Nucleus accumbens (tissue), 56 donors: ENCODE measurements at regions not wholly inside any gene's neighbourhood (a gene's known extent, or its start where the extent isn't known, plus 50 kb on each side); places are given as distances from the start of the nearest gene placed in this dataset.
"Not testable (repeated sequence)": the region's sequence is repeated elsewhere in the genome, so short reads cannot be mapped to it uniquely, and the experiment has no call there.

Experiments
- DNase-seq, 56 donors: peaks; one replicate each; lab custom pipeline; 2025; lab: John Stamatoyannopoulos, UW

DNA sequence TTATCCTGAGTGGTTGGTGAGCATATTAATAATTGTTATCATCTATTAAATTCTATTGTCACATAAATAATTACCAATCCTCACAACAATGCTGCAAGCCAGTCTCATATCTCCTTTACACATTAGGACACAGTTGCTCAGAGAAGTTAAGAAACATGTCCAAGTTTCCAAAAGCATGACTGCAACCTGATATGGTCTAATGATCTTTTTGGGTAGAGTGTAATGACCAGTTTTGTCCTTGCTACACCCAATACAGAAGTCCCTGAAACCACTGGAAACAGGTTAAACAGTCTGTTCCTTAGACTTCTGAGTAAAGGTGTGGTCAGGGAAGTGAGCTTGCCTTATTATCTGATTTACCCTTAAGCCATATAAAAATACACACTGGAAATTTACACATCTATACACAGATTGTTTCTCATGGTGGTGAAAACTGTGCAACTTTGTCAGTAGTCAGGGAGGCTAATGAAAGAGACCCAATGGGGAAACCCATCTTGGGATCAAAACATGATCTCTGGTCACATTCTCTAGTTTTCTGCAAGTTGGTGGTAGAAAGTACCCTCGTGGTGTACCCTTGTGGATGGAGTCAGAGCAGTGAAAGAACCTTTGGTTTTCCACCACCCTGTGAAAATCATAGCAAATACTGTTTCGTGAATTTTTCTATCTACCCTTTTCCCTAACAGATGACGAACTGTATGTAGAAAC, 146.0 kb upstream of the KLF12 start:
- DNase-seq = no peak

DNA sequence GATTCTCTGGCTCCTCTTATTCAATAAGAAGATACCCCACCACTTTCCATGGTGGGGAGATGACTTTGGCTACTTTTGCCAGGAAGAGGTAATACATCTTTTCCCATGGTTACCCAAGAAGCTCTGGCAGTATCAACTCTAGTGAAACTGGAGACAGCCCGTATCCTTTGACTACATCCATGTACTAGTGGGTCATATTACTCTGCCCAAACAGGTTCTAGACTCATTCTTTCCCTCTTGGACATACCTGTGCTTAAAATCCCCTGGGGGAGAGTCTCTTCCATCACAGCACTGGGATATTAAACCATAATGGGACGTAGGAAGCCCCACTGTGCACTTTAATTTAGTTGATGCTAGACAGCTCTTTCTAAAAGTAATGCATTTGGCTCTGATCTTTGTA, 144.7 kb upstream of the KLF12 start:
- DNase-seq = no peak

DNA sequence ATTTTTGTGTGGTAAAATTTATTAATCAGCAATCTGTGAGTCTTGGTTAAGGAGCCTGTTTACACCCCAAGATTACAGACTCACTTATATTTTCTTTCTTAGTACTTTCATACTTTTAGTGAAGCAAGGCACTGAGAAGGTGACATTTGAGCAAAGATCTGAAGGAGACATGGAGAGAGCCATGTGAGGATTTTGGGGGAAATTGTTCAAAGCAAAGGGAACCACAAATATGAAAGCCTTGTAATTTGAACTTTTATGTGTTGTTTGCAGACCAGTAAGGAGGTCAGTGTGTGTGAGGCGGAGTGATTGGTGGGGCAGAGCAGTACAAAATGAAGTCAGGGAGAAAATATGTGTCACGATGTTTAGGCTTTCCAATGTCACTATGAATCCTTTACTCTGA, 140.7 kb upstream of the KLF12 start:
- no peak for DNase-seq

DNA sequence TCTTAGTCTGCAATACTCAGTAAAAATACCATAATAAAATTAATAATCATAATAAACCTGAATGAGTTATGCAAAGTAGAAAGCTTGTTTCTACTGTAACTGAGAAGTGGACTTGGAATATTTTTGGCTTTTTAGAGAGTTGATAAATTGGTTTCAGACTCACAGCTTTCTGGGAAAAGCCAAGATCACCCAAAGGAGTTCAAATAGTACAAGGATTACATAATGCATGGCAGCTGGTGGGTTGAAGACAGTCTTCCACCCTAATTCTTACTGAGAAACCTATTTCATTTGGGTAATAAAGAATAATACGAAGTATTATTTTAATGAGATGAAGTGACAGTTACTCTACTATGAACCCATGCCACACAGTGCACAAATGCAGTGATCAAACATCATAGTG, 139.4 kb upstream of the KLF12 start:
- no peak for DNase-seq

DNA sequence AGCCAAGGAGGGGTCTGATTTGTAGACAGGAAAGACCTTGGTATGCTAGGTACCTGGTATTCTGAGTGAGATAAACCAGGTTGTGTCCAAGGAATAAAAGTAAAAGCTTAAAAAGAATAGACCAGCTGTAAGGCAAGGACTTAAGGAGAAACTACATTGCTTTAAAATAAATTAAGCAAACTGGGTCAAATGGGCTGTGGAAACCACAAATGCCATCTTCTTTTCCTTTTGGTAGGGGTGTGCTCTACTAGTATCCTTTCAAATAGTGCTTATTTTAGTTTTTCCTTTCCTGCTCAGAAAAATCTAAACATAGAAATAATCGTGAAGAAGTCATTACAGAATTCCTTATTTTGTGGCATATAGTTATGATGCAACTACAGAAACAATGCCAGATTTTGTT, 138.6 kb upstream of the KLF12 start:
- no peak for DNase-seq

DNA sequence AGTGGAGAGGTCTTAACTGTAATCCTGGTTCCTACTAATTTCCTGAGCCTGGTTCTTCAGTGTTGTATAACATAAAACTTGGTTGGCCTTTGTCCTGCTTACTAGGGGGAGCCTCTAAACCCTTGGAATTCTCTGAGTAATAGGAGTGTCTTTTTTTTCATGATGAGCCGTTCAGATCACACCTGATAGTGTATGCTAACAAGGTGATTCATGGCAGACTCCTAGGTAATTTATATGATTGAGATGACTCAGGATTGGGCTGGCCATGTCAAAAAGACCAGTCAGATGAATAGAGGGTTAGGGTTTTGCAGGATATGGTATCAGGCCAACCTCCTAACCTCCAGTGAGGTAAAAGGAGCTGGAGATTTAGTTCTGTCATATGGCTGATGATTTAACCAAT, 135.8 kb upstream of the KLF12 start:
- no peak for DNase-seq

DNA sequence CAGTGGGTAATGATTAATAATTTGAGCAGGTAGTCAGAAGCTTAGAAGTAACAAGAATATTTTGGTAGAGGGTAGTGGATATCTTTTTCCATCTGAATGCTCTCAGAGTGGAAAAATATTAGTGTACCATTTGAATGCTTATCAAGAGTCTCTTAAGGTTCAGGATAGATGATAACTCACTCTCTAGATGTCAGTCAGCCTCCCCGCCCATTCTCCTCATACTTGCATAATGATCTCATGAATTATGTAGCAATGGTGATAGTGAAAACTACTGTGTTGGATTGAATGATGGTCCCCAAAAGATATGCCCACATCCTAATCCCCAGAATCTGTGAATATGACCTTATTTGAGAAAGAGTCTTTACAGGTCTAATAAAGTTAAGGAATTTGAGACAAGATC, 132.7 kb upstream of the KLF12 start:
- no peak for DNase-seq

DNA sequence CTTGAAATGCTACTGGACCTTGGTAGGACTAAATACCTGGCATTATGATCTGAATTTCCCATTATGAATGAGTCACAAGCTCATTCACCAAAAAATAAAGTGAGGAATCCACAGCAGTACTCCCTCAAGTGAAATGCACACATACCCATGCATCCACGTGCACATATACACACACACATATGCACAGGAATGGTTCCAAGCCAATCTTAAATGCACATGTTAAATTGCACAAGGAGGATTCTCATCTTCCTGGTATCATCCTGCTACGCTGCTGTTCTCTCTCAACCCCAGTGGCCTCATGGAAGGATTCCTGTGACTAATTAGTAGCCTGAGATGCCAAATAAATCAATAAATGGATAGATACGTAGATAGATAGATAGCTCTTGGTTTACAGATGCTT, 132.1 kb upstream of the KLF12 start:
- DNase-seq = no peak

DNA sequence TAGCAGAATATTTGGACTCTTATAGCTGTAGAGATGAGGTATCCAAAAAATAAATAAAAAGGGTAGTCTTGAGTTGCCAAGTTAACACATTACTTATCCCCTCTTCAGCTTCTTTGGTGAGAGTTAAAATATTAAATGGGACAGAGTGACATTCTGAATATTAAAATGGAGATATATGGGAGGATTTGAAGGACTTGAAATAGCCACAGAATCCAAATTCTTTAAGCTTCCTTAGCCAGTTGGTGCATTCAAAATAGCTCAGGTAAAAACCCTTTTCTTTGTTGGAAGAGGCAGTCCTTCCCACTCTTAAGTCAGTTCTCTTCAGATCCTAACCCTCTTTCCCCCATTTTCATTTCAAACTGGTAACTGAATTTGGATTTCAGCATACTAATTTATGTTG, 130.1 kb upstream of the KLF12 start:
- DNase-seq = no peak

DNA sequence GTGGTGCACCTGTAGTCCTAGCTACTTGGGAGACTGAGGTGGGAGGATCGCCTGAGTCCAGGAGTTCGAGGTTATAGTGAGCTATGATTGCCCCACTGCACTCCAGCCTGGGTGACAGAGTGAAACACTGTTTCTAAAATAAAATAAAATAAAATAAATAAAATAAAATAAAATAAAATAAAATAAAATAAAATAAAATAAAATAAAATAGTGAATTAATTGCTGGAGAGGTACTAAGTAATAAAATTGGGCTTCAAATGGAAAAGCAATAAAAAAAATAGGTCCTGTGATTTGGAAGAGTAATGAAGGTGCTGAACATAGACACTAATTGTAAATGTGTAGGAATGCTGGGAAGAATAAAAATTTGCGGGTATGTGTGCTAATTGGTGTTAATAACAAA, 126.2 kb upstream of the KLF12 start:
- not testable (repeated sequence) for DNase-seq

DNA sequence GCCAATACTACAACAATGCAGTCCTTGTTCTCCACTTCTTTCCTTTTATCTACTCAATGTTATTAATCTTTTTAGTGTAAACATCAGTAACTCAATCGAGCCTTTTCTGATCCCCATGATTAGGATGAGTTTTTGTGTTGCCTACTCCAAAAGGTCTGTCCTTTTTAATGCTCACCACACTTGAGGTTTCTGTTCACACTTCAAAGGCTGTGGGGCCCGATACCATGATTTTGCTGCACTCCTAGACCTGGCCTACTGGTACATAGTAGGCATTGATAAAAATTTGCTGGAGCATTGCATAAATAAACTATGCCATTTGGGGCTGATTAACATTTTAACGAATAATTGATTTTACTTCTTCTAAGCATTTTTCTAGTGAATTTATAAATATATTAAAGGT, 125.4 kb upstream of the KLF12 start:
- no peak for DNase-seq

DNA sequence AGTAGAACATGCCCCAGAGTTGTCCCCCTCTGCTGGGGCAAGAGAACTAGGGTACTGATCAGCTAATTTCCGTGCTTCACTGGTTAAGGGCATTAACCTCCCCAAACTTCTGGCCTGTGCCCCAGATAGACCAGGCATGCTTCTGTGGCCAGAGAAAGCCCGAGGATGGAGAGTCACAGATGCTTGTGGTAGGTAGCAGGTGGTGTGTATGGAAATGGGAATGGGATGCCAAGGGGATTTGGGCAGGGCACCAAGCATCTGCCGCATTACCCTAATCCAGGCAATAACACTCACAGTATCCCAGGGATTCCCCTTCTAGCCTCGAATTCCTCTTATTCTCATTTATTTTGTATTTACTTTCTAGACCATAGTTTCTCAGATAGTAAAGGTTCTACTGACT, 124.8 kb upstream of the KLF12 start:
- DNase-seq = no peak

DNA sequence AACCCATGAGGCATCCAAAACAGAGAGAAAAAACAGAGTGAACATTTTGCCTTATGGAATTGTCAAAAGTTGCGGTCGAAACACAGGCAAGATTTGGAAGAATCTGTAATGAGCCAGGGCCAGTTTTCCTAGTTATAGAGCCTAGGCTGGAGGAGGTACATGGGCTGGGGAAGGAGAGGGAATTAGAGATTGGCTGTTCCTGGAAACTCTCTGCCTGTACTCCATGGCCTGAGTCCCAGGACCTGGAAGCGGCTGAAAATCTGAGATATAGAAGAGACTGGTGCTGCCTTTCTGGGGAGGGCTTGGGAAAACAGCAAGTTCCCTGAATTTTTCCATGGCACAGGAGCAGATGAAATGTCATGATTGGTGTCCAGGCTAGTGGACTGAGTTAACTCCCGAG, 122.8 kb upstream of the KLF12 start:
- DNase-seq = no peak

DNA sequence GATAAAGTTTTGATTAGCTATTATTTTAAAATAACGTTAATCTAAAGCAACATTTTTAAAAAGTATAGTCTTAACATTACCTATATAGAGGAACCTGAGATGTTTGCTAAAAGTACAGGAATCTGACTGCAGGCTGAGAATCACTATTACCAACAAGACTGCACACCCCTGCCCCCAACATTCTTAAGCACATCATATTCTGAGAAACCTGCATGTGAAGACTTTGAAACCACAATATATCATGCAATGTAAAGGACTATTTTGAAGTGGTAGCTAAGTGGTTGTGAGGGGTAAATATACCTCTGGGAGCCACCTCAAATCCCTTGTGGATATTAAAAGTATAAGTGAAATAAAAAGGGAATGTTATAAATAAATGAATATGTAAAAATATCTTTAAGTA, 119.0 kb upstream of the KLF12 start:
- DNase-seq = no peak

DNA sequence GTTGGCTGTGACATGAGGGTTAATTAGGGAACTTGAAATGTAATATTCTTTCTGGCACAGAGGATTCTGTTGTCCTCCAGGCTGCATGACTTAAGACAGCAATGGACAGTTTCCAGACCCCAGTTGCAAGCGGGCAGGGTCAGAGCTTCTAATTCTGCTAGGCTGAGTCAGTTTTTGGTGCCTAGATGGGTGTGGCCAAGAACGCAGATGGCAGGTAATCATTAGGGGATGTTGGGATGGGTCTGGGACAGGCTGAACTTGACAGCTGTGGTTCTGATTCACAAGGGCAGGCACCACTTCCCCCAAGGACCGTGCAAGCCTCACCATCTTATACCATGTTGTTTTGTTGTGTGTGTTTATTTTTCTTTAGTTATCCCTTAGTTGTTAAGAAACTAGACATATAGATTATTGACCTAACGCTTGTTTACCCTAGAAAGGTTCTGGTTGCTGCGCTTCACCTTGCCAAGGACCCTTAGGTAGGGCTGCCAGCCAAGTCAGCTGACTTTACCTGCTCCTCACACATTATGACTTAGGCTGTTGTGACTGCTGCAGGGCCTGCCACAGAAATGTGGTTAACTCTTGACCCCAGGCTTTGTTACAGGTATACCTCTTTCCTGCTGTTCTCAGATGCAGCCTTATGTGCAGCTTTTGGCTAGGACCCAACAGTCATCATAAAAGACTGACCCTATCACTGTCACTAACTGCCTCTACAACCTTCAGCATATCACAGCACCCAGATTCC, 117.7 kb upstream of the KLF12 start:
- DNase-seq = no peak

DNA sequence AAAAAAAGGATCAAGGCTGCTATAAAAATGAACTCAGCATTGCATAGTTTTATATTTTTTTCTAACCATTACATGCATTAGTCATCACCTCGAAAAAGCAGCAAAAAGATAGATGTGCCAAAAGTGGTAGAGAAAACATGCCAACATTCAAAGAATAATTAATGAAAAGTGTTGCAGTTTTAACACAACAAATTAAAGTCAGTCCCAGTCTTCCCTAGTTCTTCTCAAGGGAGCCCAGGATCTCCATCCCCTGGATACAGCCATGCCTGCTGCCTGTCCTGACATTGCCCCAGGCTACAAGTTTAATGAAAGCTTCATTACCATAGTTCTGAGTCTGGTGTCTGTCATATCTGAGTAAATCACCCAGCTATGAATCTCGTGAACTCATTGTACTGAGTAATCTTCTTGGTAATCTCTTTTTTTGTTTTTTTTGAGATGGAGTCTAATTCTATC, 116.6 kb upstream of the KLF12 start:
- DNase-seq = no peak

DNA sequence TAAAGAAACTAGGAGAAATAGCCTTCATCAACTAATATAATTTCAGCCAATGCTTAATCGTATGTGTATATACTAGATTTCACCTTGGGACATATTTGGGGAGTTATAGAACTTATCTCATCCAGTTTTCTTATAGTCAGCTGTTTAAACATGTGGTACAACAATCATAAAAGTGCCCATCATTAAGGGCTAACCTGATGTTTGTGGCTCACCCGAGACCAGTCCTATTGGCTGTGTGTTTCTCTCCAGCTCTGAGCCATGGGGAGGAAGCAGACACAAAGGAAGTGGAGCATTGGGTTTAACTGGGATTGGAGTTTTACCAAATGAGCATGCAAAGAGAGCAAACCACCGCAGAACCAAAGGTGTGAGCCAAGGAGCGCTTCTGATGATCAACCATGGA, 114.3 kb upstream of the KLF12 start:
- DNase-seq = no peak

DNA sequence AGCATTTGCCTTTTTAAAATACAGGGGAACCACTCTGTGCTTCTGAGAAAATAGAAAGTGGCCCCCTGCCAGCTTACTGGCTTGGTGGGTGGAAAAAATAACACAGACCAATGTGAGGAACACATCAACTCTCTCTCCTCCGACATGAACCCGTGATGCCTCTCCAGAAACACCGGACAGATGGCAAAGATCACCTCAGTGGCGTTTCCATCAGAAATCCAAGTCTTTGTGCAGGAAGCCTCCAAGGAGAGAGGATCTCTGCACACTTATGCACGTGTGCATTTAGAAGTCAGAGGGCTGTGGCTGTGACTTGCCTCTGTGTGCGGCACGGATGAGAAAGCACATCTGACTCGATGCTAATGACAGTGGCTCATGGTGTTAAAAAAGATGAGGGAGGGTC, 112.3 kb upstream of the KLF12 start:
- DNase-seq = peak in 4 of 56 donors; percentile 1 to 40 (median 2)

DNA sequence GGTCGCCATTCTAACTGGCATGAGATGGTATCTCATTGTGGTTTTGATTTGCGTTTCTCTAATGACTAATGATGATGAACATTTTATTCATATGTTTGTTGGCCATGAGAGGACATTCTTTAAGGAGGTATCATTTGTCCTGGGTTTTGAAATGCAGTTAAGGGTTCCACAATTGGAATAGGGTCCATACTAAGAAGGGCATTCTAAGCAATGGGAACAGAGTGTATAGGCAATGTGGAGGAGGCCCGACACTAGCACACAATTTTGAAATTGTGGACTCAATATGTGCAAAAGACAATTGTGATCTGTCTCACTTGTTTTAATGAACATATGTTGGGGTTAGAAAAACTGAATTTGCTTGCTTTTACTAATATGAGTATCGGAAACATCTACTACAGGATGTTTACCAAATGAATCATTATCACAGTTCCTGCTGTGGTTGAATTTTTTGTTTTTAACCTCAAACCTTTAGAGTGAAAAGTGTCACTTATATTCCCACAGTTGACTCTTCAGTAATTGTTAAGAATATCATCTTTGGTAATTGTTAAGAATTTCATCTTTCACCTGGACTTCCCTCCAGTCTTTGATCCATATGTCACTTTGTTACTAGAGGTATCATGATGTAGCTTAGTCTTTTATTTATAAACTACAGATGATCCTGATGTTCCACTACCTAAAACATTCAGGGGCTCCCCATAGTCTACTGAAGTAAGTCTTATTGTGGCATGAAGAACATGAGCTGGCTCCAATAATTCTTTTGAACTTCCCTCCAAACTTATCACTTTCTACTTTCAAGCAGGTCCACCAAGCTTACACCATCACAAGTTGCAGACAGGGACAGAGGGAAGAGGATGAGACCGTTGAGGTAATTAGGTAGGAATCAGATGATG, 109.7 kb upstream of the KLF12 start:
- DNase-seq = no peak

DNA sequence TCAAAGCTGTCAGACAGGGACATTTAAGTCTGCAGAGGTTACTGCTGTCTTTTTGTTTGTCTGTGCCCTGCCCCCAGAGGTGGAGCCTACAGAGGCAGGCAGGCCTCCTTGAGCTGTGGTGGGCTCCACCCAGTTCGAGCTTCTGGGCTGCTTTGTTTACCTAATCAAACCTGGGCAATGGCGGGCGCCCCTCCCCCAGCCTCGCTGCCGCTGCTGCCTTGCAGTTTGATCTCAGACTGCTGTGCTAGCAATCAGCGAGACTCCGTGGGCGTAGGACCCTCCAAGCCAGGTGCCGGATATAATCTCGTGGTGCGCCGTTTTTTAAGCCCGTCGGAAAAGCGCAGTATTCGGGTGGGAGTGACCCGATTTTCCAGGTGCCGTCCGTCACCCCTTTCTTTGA, 107.1 kb upstream of the KLF12 start:
- DNase-seq = not testable (repeated sequence)

DNA sequence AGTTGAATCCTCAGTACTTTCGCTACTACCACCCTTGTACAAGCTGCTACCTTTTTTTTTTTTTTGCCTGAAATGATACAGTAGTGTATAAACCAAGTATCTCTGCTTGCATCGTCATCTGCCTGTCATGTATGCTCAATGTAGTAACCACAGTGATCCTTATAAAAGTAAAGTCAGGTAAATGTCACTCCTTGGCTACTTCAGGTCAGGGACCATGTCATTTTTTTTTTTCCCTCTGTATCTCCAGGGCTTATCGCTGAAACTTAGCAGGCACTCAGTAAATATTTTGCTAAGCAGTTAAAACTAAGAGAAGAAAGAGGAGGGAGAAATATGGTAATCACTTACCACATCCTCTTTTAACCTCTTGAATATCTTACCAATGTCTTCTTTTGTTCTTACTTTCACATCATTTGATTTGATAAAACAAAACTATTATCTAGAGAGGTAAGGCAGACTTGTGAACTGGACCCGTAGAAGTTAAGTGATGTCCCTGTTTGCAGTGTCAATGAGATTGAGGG, 96.8 kb upstream of the KLF12 start:
- DNase-seq = no peak
